SU-DHL-6 (cell line): ENCODE measurements at regions not wholly inside any gene's neighbourhood (a gene's known extent, or its start where the extent isn't known, plus 50 kb on each side); places are given as distances from the start of the nearest gene placed in this dataset.

ENCODE experiments used
- EZH2phosphoT487 ChIP-seq: fragments of 200-600 bp; sonication (generic), shearing (Covaris generic); conservative IDR thresholded peaks from 2 replicates; pipeline ENCODE4 v1.6.1; 2018; ENCODE audit warnings: mild to moderate bottlenecking, antibody characterized with exemption, low read length, moderate library complexity, mixed read lengths
- TF ChIP-seq, protein P1 (sequence below): fragments of 200-600 bp; sonication (generic); IDR thresholded peaks from one replicate; pipeline ENCODE4 v1.5.1; 2017; ENCODE audit warnings: antibody characterized with exemption, mild to moderate bottlenecking, low read length, moderate library complexity; ENCODE audit not compliant: insufficient read depth, poor library complexity, severe bottlenecking

DNA sequence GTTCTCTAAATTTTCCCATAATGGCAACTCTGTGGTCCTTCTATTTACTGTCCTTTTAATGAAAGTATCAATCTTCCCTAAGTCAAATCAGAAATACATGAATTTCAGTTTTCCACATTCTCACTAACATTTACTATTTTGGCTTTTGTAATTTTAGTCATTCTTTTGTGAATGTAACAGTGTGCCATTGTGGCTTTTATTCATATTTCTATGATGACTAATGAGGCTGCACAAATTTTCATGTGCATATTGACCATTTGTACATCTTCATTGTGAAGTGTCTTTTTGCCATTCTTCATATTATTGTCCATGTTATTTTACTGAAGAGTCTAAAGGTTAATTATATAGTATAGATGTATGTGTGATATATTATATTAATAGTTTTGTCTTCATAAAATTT lies 431.0 kb upstream of the BRINP3 start:
- no peak for TF ChIP-seq EZH2phosphoT487
- TF ChIP-seq, protein P1, sequence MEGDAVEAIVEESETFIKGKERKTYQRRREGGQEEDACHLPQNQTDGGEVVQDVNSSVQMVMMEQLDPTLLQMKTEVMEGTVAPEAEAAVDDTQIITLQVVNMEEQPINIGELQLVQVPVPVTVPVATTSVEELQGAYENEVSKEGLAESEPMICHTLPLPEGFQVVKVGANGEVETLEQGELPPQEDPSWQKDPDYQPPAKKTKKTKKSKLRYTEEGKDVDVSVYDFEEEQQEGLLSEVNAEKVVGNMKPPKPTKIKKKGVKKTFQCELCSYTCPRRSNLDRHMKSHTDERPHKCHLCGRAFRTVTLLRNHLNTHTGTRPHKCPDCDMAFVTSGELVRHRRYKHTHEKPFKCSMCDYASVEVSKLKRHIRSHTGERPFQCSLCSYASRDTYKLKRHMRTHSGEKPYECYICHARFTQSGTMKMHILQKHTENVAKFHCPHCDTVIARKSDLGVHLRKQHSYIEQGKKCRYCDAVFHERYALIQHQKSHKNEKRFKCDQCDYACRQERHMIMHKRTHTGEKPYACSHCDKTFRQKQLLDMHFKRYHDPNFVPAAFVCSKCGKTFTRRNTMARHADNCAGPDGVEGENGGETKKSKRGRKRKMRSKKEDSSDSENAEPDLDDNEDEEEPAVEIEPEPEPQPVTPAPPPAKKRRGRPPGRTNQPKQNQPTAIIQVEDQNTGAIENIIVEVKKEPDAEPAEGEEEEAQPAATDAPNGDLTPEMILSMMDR, result no peak
